ENCODE measurements at regions not wholly inside any gene's neighbourhood (a gene's known extent, or its start where the extent isn't known, plus 50 kb on each side); places are given as distances from the start of the nearest gene placed in this dataset.

GRCh38 chr12:87775784-87776183, 253.4 kb downstream of the C12orf50 start:
- ATAC-seq (ENCODE audit: low read depth) (no peak), DNase-seq (no peak)
- no peak for TF ChIP-seq CTCF (IDR thresholded peaks at IDR 0.05)
- H3K27ac Mint-ChIP-seq = no peak overlapping the region
- ChIA-PET POLR2A (no interaction called here), CTCF (no interaction called here)
- no peaks in the 10 kb centered on the region for H3K4me1 Mint-ChIP-seq
- no peaks in the 10 kb centered on the region for H3K27me3 Mint-ChIP-seq
- H3K9me3 Mint-ChIP-seq = peaks cover 6% of the 10 kb centered on the region
- intact Hi-C loops (cut with micrococcal nuclease) = no loop called here
- no peak overlapping the region for H3K4me3 Mint-ChIP-seq
- no peaks in the 10 kb centered on the region for H3K36me3 Mint-ChIP-seq (ENCODE audit: low read depth)

- no peak for ATAC-seq (ENCODE audit: low read depth)
- no peak for TF ChIP-seq CTCF (IDR thresholded peaks at IDR 0.05)
- intact Hi-C loops (cut with micrococcal nuclease) = no loop called here
- H3K36me3 Mint-ChIP-seq (ENCODE audit: low read depth) = no peaks in the 10 kb centered on the region
- POLR2A ChIA-PET = no interaction called here
- H3K27ac Mint-ChIP-seq = no peak overlapping the region
- H3K4me3 Mint-ChIP-seq = no peak overlapping the region
- H3K27me3 Mint-ChIP-seq = no peaks in the 10 kb centered on the region
- peaks cover 6% of the 10 kb centered on the region for H3K9me3 Mint-ChIP-seq
- no peaks in the 10 kb centered on the region for H3K4me1 Mint-ChIP-seq
- CTCF ChIA-PET = no interaction called here
- no peak for DNase-seq
These were observed 254.2 kb downstream of the C12orf50 start for GRCh38 chr12:87775051-87775450.

GRCh38 chr12:87772401-87772800, 256.8 kb downstream of the C12orf50 start:
- Mint-ChIP-seq H3K36me3 (ENCODE audit: low read depth) (no peaks in the 10 kb centered on the region), H3K9me3 (peaks cover 6% of the 10 kb centered on the region), H3K27ac (no peak overlapping the region), H3K27me3 (no peaks in the 10 kb centered on the region), H3K4me3 (no peak overlapping the region), H3K4me1 (no peaks in the 10 kb centered on the region)
- ChIA-PET CTCF (no interaction called here), POLR2A (no interaction called here)
- no peak for DNase-seq
- intact Hi-C loops (cut with micrococcal nuclease) = no loop called here
- no peak for TF ChIP-seq CTCF (IDR thresholded peaks at IDR 0.05)
- ATAC-seq (ENCODE audit: low read depth) = no peak

GRCh38 chr12:87768501-87769287, 260.5 kb downstream of the C12orf50 start:
- TF ChIP-seq CTCF (IDR thresholded peaks at IDR 0.05) = no peak
- CTCF ChIA-PET = no interaction called here
- Mint-ChIP-seq H3K27me3 (no peaks in the 10 kb centered on the region), H3K4me3 (no peak overlapping the region), H3K27ac (no peak overlapping the region), H3K9me3 (peaks cover 6% of the 10 kb centered on the region), H3K4me1 (no peaks in the 10 kb centered on the region), H3K36me3 (ENCODE audit: low read depth) (no peaks in the 10 kb centered on the region)
- ATAC-seq (ENCODE audit: low read depth) (no peak), DNase-seq (no peak)
- intact Hi-C loops (cut with micrococcal nuclease) = no loop called here
- POLR2A ChIA-PET = no interaction called here

GRCh38 chr12:87766044-87766443, 263.2 kb downstream of the C12orf50 start:
- POLR2A ChIA-PET = no interaction called here
- no peak for TF ChIP-seq CTCF (IDR thresholded peaks at IDR 0.05)
- CTCF ChIA-PET = no interaction called here
- H3K4me3 Mint-ChIP-seq = no peak overlapping the region
- no peaks in the 10 kb centered on the region for H3K4me1 Mint-ChIP-seq
- no peak overlapping the region for H3K27ac Mint-ChIP-seq
- no peaks in the 10 kb centered on the region for H3K9me3 Mint-ChIP-seq
- DNase-seq = no peak
- no peak for ATAC-seq (ENCODE audit: low read depth)
- H3K27me3 Mint-ChIP-seq = no peaks in the 10 kb centered on the region
- intact Hi-C loops (cut with micrococcal nuclease) = no loop called here
- H3K36me3 Mint-ChIP-seq (ENCODE audit: low read depth) = no peaks in the 10 kb centered on the region
